ENCODE measurements at regions not wholly inside any gene's neighbourhood (a gene's known extent, or its start where the extent isn't known, plus 50 kb on each side); places are given as distances from the start of the nearest gene placed in this dataset.

GRCh38 chr6:113377362-113377942 is 479.7 kb upstream of the MARCKS start:
- in situ Hi-C loops (cut with HindIII; ENCODE audit: low pct_unique_long_range_greater_than_20kb, low sequenced_read_pairs) = no loop called here
- intact Hi-C loops (cut with micrococcal nuclease; ENCODE audit: unreplicated experiment) = no loop called here
- POLR2A ChIA-PET = no interaction called here

GRCh38 chr6:113380591-113380990 is 476.6 kb upstream of the MARCKS start:
- POLR2A ChIA-PET = no interaction called here
- Histone ChIP-seq H3K9me3 (ENCODE audit: control insufficient read depth, insufficient read depth, low read depth, low read length) (no peaks in the 10 kb centered on the region), H3K4me3 (ENCODE audit: low read depth in 2 of 2, low read length in 2 of 2) (no peak overlapping the region), H3K36me3 (ENCODE audit: control insufficient read depth, insufficient read depth, low read length) (no peaks in the 10 kb centered on the region), H3K4me1 (ENCODE audit: control insufficient read depth, insufficient read depth, low read length) (no peaks in the 10 kb centered on the region), H3K27me3 (ENCODE audit: control insufficient read depth, insufficient read depth, low read length) (no peaks in the 10 kb centered on the region), H3K27ac (ENCODE audit: low read length) (no peak overlapping the region)
- in situ Hi-C loops (cut with HindIII; ENCODE audit: low pct_unique_long_range_greater_than_20kb, low sequenced_read_pairs) (no loop called here), intact Hi-C loops (cut with micrococcal nuclease; ENCODE audit: unreplicated experiment) (no loop called here)
- ATAC-seq (no peak), DNase-seq (ENCODE audit: low read depth, low spot score) (no peak)
- BruUV-seq (replicated peaks) = no TSS peak
- TF ChIP-seq SIN3A (IDR thresholded peaks at IDR 0.05; ENCODE audit: borderline replicate concordance, insufficient read depth, low read depth, low read length) = no peak
- TF ChIP-seq REST (IDR thresholded peaks at IDR 0.05; ENCODE audit: insufficient read depth in 1 of 2, low read depth in 2 of 2, low read length in 1 of 2) = no peak
- TF ChIP-seq CTCF (IDR thresholded peaks at IDR 0.05) = no peak
- TF ChIP-seq TCF7L2 (IDR thresholded peaks at IDR 0.05; ENCODE audit: low read depth, low read length) = no peak
- no peak for TF ChIP-seq POLR2AphosphoS5 (IDR thresholded peaks at IDR 0.05; ENCODE audit: low read depth, low read length)
- CTCF ChIA-PET = no interaction called here

More at GRCh38 chr6:113377362-113377942, 479.7 kb upstream of the MARCKS start:
- Histone ChIP-seq H3K4me1 (ENCODE audit: control insufficient read depth, insufficient read depth, low read length) (no peaks in the 10 kb centered on the region), H3K27me3 (ENCODE audit: control insufficient read depth, insufficient read depth, low read length) (no peaks in the 10 kb centered on the region), H3K9me3 (ENCODE audit: control insufficient read depth, insufficient read depth, low read depth, low read length) (no peaks in the 10 kb centered on the region), H3K36me3 (ENCODE audit: control insufficient read depth, insufficient read depth, low read length) (no peaks in the 10 kb centered on the region), H3K27ac (ENCODE audit: low read length) (no peak overlapping the region), H3K4me3 (ENCODE audit: low read depth in 2 of 2, low read length in 2 of 2) (no peak overlapping the region)
- ATAC-seq (no peak), DNase-seq (ENCODE audit: low read depth, low spot score) (no peak)
- no TSS peak for BruUV-seq (replicated peaks)
- no peak for TF ChIP-seq POLR2AphosphoS5 (IDR thresholded peaks at IDR 0.05; ENCODE audit: low read depth, low read length)
- TF ChIP-seq TCF7L2 (IDR thresholded peaks at IDR 0.05; ENCODE audit: low read depth, low read length) = no peak
- TF ChIP-seq CTCF (IDR thresholded peaks at IDR 0.05) = no peak
- no peak for TF ChIP-seq SIN3A (IDR thresholded peaks at IDR 0.05; ENCODE audit: borderline replicate concordance, insufficient read depth, low read depth, low read length)
- TF ChIP-seq REST (IDR thresholded peaks at IDR 0.05; ENCODE audit: insufficient read depth in 1 of 2, low read depth in 2 of 2, low read length in 1 of 2) = no peak
- CTCF ChIA-PET = no interaction called here
